ENCODE measurements at regions not wholly inside any gene's neighbourhood (a gene's known extent, or its start where the extent isn't known, plus 50 kb on each side); places are given as distances from the start of the nearest gene placed in this dataset.

GRCh38 chrX:21156632-21157031 is 217.6 kb upstream of the CNKSR2 start:
- DNase-seq (ENCODE audit: insufficient read length, low spot score) (no peak), FAIRE-seq (no peak)
- TF ChIP-seq TAF1 (IDR thresholded peaks at IDR 0.05; ENCODE audit: low read depth, low read length) = no peak
- TF ChIP-seq SPI1 (IDR thresholded peaks at IDR 0.05; ENCODE audit: low read depth, low read length) = no peak
- no peak for TF ChIP-seq POLR2AphosphoS5 (IDR thresholded peaks at IDR 0.05; ENCODE audit: low read depth, low read length)
- no peak for TF ChIP-seq PAX5 (IDR thresholded peaks at IDR 0.05; ENCODE audit: insufficient read depth, low read length, severe bottlenecking)
- TF ChIP-seq POU2F2 (IDR thresholded peaks at IDR 0.05; ENCODE audit: low read depth, low read length) = no peak
- no peak for TF ChIP-seq POLR2A (IDR thresholded peaks at IDR 0.05; ENCODE audit: low read depth, low read length)

GRCh38 chrX:21158678-21159077 is 215.5 kb upstream of the CNKSR2 start:
- no peak for TF ChIP-seq PAX5 (IDR thresholded peaks at IDR 0.05; ENCODE audit: insufficient read depth, low read length, severe bottlenecking)
- no peak for TF ChIP-seq POLR2A (IDR thresholded peaks at IDR 0.05; ENCODE audit: low read depth, low read length)
- FAIRE-seq (no peak), DNase-seq (ENCODE audit: insufficient read length, low spot score) (no peak)

GRCh38 chrX:21166272-21166982 is 207.8 kb upstream of the CNKSR2 start:
- DNase-seq (ENCODE audit: insufficient read length, low spot score) (no peak), FAIRE-seq (no peak)
- TF ChIP-seq POU2F2 (IDR thresholded peaks at IDR 0.05; ENCODE audit: low read depth, low read length) (no peak), SPI1 (IDR thresholded peaks at IDR 0.05; ENCODE audit: low read depth, low read length) (no peak), POLR2A (IDR thresholded peaks at IDR 0.05; ENCODE audit: low read depth, low read length) (no peak), TAF1 (IDR thresholded peaks at IDR 0.05; ENCODE audit: low read depth, low read length) (no peak)

GRCh38 chrX:21167011-21167410 is 207.2 kb upstream of the CNKSR2 start:
- DNase-seq (ENCODE audit: insufficient read length, low spot score) (no peak), FAIRE-seq (no peak)
- no peak for TF ChIP-seq POLR2A (IDR thresholded peaks at IDR 0.05; ENCODE audit: low read depth, low read length)
- TF ChIP-seq POLR2AphosphoS5 (IDR thresholded peaks at IDR 0.05; ENCODE audit: low read depth, low read length) = no peak
- no peak for TF ChIP-seq PAX5 (IDR thresholded peaks at IDR 0.05; ENCODE audit: insufficient read depth, low read length, severe bottlenecking)
- no peak for TF ChIP-seq POU2F2 (IDR thresholded peaks at IDR 0.05; ENCODE audit: low read depth, low read length)
- no peak for TF ChIP-seq SPI1 (IDR thresholded peaks at IDR 0.05; ENCODE audit: low read depth, low read length)
- TF ChIP-seq TAF1 (IDR thresholded peaks at IDR 0.05; ENCODE audit: low read depth, low read length) = no peak

GRCh38 chrX:21167494-21167893 is 206.7 kb upstream of the CNKSR2 start:
- DNase-seq (ENCODE audit: insufficient read length, low spot score) (no peak), FAIRE-seq (no peak)
- no peak for TF ChIP-seq POU2F2 (IDR thresholded peaks at IDR 0.05; ENCODE audit: low read depth, low read length)
- no peak for TF ChIP-seq TAF1 (IDR thresholded peaks at IDR 0.05; ENCODE audit: low read depth, low read length)
- no peak for TF ChIP-seq SPI1 (IDR thresholded peaks at IDR 0.05; ENCODE audit: low read depth, low read length)
- TF ChIP-seq POLR2A (IDR thresholded peaks at IDR 0.05; ENCODE audit: low read depth, low read length) = no peak
- no peak for TF ChIP-seq PAX5 (IDR thresholded peaks at IDR 0.05; ENCODE audit: insufficient read depth, low read length, severe bottlenecking)
- TF ChIP-seq POLR2AphosphoS5 (IDR thresholded peaks at IDR 0.05; ENCODE audit: low read depth, low read length) = no peak

GRCh38 chrX:21168401-21169160 is 205.6 kb upstream of the CNKSR2 start:
- TF ChIP-seq TAF1 (IDR thresholded peaks at IDR 0.05; ENCODE audit: low read depth, low read length) (no peak), POLR2A (IDR thresholded peaks at IDR 0.05; ENCODE audit: low read depth, low read length) (no peak), PAX5 (IDR thresholded peaks at IDR 0.05; ENCODE audit: insufficient read depth, low read length, severe bottlenecking) (no peak)
- FAIRE-seq (no peak), DNase-seq (ENCODE audit: insufficient read length, low spot score) (no peak)

GRCh38 chrX:21171181-21171580 is 203.0 kb upstream of the CNKSR2 start:
- no peak for TF ChIP-seq TAF1 (IDR thresholded peaks at IDR 0.05; ENCODE audit: low read depth, low read length)
- no peak for TF ChIP-seq PAX5 (IDR thresholded peaks at IDR 0.05; ENCODE audit: insufficient read depth, low read length, severe bottlenecking)
- TF ChIP-seq POLR2A (IDR thresholded peaks at IDR 0.05; ENCODE audit: low read depth, low read length) = no peak
- TF ChIP-seq POU2F2 (IDR thresholded peaks at IDR 0.05; ENCODE audit: low read depth, low read length) = no peak
- no peak for TF ChIP-seq SPI1 (IDR thresholded peaks at IDR 0.05; ENCODE audit: low read depth, low read length)
- TF ChIP-seq POLR2AphosphoS5 (IDR thresholded peaks at IDR 0.05; ENCODE audit: low read depth, low read length) = no peak
- FAIRE-seq (no peak), DNase-seq (ENCODE audit: insufficient read length, low spot score) (no peak)

GRCh38 chrX:21174439-21174838 is 199.8 kb upstream of the CNKSR2 start:
- TF ChIP-seq POU2F2 (IDR thresholded peaks at IDR 0.05; ENCODE audit: low read depth, low read length) (no peak), POLR2AphosphoS5 (IDR thresholded peaks at IDR 0.05; ENCODE audit: low read depth, low read length) (no peak)
- FAIRE-seq (no peak), DNase-seq (ENCODE audit: insufficient read length, low spot score) (no peak)

GRCh38 chrX:21176921-21177571 is 197.2 kb upstream of the CNKSR2 start:
- DNase-seq (ENCODE audit: insufficient read length, low spot score) (no peak), FAIRE-seq (no peak)
- TF ChIP-seq SPI1 (IDR thresholded peaks at IDR 0.05; ENCODE audit: low read depth, low read length) (no peak), PAX5 (IDR thresholded peaks at IDR 0.05; ENCODE audit: insufficient read depth, low read length, severe bottlenecking) (no peak), POU2F2 (IDR thresholded peaks at IDR 0.05; ENCODE audit: low read depth, low read length) (no peak), TAF1 (IDR thresholded peaks at IDR 0.05; ENCODE audit: low read depth, low read length) (no peak), POLR2A (IDR thresholded peaks at IDR 0.05; ENCODE audit: low read depth, low read length) (no peak), POLR2AphosphoS5 (IDR thresholded peaks at IDR 0.05; ENCODE audit: low read depth, low read length) (no peak)

All from GM12891 (cell line).